Neural progenitor cell (in vitro differentiated cells): ENCODE measurements at regions not wholly inside any gene's neighbourhood (a gene's known extent, or its start where the extent isn't known, plus 50 kb on each side); places are given as distances from the start of the nearest gene placed in this dataset.

Experiments
- DNase-seq: peaks from one replicate; pipeline ENCODE4 v3.0.0-alpha.2; 2016; ENCODE audit warnings: low spot score
- H2AFZ ChIP-seq: fragments of 200-600 bp; sonication (generic); replicated peaks from 2 replicates; pipeline ENCODE4 v1.6.1; 2016; ENCODE audit warnings: antibody characterized with exemption
- H3F3A ChIP-seq: fragments of 200-600 bp; sonication (generic); 2 replicates; pipeline ENCODE4 v1.6.1; 2016; ENCODE audit warnings: antibody characterized with exemption, low read depth
- H3K27ac ChIP-seq: fragments of 200-600 bp; sonication (generic); 2 replicates; pipeline ENCODE4 v1.5.1; 2016; ENCODE audit warnings: mild to moderate bottlenecking
- H3K27me3 ChIP-seq: fragments of 200-600 bp; sonication (generic); 2 replicates; pipeline ENCODE4 v1.6.1; 2016; ENCODE audit warnings: mild to moderate bottlenecking, moderate library complexity
- H3K36me3 ChIP-seq: fragments of 200-600 bp; sonication (generic); 2 replicates; pipeline ENCODE4 v1.5.1; 2016
- H3K4me1 ChIP-seq: fragments of 200-600 bp; sonication (generic); 2 replicates; pipeline ENCODE4 v1.6.1; 2016; ENCODE audit warnings: mixed run types
- H3K4me2 ChIP-seq: fragments of 200-600 bp; sonication (generic); 2 replicates; pipeline ENCODE4 v1.6.1; 2016
- H3K4me3 ChIP-seq: fragments of 200-600 bp; sonication (generic); 2 replicates; pipeline ENCODE4 v1.5.1; 2016
- H3K79me2 ChIP-seq: fragments of 200-600 bp; sonication (generic); 2 replicates; pipeline ENCODE4 v1.6.1; 2016; ENCODE audit warnings: low read depth
- H3K9ac ChIP-seq: fragments of 200-600 bp; sonication (generic); 2 replicates; pipeline ENCODE4 v1.6.1; 2016
- H3K9me3 ChIP-seq: fragments of 200-600 bp; sonication (generic); 2 replicates; pipeline ENCODE4 v1.5.1; 2016; ENCODE audit warnings: low read depth
- H4K20me1 ChIP-seq: fragments of 200-600 bp; sonication (generic); 2 replicates; pipeline ENCODE4 v1.6.1; 2016; ENCODE audit warnings: low read depth
- H3K27ac Mint-ChIP-seq: 3 replicates; pipeline ENCODE4 v1.8.0; 2021; ENCODE audit warnings: mixed read lengths
- H3K27me3 Mint-ChIP-seq: 2 replicates; pipeline ENCODE4 v1.8.0; 2022; ENCODE audit warnings: low read depth, mild to moderate bottlenecking, inconsistent platforms, moderate library complexity, mixed read lengths; ENCODE audit not compliant: insufficient read depth
- H3K36me3 Mint-ChIP-seq: 3 replicates; pipeline ENCODE4 v1.8.0; 2021; ENCODE audit warnings: mixed read lengths
- H3K4me1 Mint-ChIP-seq: 3 replicates; pipeline ENCODE4 v1.8.0; 2021; ENCODE audit warnings: mixed read lengths
- H3K4me3 Mint-ChIP-seq: 3 replicates; pipeline ENCODE4 v1.8.0; 2021; ENCODE audit warnings: mild to moderate bottlenecking, moderate library complexity, mixed read lengths
- H3K9me3 Mint-ChIP-seq: 3 replicates; pipeline ENCODE4 v1.8.0; 2020; ENCODE audit warnings: mixed read lengths
- EZH2 ChIP-seq: fragments of 200-600 bp; sonication (generic); IDR thresholded peaks from 2 replicates; pipeline ENCODE4 v1.6.1; 2017; ENCODE audit warnings: antibody characterized with exemption, mild to moderate bottlenecking, moderate library complexity
- EZH2phosphoT487 ChIP-seq: fragments of 200-600 bp; sonication (generic); IDR thresholded peaks from 2 replicates; pipeline ENCODE4 v1.6.1; 2017; ENCODE audit warnings: antibody characterized with exemption
- TF ChIP-seq, protein P1 (sequence below): fragments of 200-600 bp; sonication (generic); IDR thresholded peaks from 2 replicates; pipeline ENCODE4 v1.5.1; 2017; ENCODE audit warnings: antibody characterized with exemption, mild to moderate bottlenecking

DNA sequence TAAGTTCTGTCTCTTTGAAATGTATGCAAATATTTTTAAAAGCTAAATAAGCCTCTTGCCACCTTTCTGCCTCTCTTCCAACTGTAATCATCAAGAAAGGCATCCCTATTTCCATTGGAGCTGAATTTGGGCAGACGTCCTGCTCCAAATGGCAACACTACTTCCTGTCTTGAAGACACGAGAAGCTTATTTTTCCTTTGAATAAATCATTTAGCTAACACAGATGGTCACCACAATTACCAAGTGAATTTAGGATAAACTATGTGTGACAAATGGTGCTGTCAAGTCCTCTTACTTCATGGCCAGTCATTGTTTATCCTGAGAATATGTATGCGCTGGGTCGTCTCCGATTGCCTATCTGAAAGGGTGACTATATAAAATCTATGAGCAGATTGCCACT is 268.0 kb downstream of the ANKRD7 start:
- H3K27ac Mint-ChIP-seq: no peak overlapping the region
- no peak overlapping the region for H3K9ac ChIP-seq
- no peak for TF ChIP-seq EZH2
- TF ChIP-seq, protein P1, sequence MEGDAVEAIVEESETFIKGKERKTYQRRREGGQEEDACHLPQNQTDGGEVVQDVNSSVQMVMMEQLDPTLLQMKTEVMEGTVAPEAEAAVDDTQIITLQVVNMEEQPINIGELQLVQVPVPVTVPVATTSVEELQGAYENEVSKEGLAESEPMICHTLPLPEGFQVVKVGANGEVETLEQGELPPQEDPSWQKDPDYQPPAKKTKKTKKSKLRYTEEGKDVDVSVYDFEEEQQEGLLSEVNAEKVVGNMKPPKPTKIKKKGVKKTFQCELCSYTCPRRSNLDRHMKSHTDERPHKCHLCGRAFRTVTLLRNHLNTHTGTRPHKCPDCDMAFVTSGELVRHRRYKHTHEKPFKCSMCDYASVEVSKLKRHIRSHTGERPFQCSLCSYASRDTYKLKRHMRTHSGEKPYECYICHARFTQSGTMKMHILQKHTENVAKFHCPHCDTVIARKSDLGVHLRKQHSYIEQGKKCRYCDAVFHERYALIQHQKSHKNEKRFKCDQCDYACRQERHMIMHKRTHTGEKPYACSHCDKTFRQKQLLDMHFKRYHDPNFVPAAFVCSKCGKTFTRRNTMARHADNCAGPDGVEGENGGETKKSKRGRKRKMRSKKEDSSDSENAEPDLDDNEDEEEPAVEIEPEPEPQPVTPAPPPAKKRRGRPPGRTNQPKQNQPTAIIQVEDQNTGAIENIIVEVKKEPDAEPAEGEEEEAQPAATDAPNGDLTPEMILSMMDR: no peak
- no peak for TF ChIP-seq EZH2phosphoT487
- no peaks in the 10 kb centered on the region for H3K79me2 ChIP-seq
- H3K4me1 Mint-ChIP-seq: no peaks in the 10 kb centered on the region
- no peak overlapping the region for H2AFZ ChIP-seq
- no peak overlapping the region for H3K4me3 Mint-ChIP-seq
- H3F3A ChIP-seq: no peaks in the 10 kb centered on the region
- H3K36me3 ChIP-seq: no peaks in the 10 kb centered on the region
- no peak overlapping the region for H3K4me2 ChIP-seq
- no peaks in the 10 kb centered on the region for H3K9me3 Mint-ChIP-seq
- no peaks in the 10 kb centered on the region for H3K27me3 ChIP-seq
- H3K9me3 ChIP-seq: no peaks in the 10 kb centered on the region
- no peaks in the 10 kb centered on the region for H3K4me1 ChIP-seq
- no peaks in the 10 kb centered on the region for H3K36me3 Mint-ChIP-seq
- no peaks in the 10 kb centered on the region for H4K20me1 ChIP-seq
- no peak overlapping the region for H3K4me3 ChIP-seq
- no peak overlapping the region for H3K27ac ChIP-seq
- no peaks in the 10 kb centered on the region for H3K27me3 Mint-ChIP-seq
- no peak for DNase-seq

DNA sequence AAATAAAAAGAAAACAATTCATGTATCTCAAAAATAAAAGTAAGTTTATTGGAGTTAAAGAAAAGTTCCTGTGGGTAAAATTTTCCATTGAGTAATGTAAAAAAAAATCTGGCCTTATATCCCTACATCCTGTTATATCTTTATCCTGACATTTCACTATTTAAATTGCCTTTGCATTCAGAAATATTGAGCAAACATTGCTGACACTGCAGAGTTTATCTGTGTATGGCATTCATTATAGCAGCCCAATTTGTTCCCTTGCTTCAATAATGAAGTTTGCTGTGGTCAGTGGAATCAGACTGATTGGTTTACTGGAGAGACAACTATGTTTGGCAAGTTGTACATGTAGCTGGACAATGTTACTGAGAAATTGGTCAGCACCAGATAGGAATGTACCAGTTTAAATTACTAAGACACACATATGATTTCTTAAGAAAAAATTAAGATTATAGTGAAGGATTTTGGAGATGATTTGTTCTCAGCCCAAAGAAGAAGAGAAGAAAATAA is 271.7 kb downstream of the ANKRD7 start:
- H3K27ac Mint-ChIP-seq: no peak overlapping the region
- Histone ChIP-seq H2AFZ (no peak overlapping the region), H3F3A (no peaks in the 10 kb centered on the region), H3K9ac (no peak overlapping the region), H3K9me3 (no peaks in the 10 kb centered on the region), H3K4me2 (no peak overlapping the region), H4K20me1 (no peaks in the 10 kb centered on the region), H3K4me1 (no peaks in the 10 kb centered on the region), H3K4me3 (no peak overlapping the region), H3K27me3 (no peaks in the 10 kb centered on the region), H3K79me2 (no peaks in the 10 kb centered on the region), H3K36me3 (no peaks in the 10 kb centered on the region), H3K27ac (no peak overlapping the region)
- no peaks in the 10 kb centered on the region for H3K4me1 Mint-ChIP-seq
- DNase-seq: no peak
- no peaks in the 10 kb centered on the region for H3K36me3 Mint-ChIP-seq
- no peaks in the 10 kb centered on the region for H3K9me3 Mint-ChIP-seq
- no peak overlapping the region for H3K4me3 Mint-ChIP-seq
- no peaks in the 10 kb centered on the region for H3K27me3 Mint-ChIP-seq
- TF ChIP-seq EZH2phosphoT487: no peak
- TF ChIP-seq, protein P1: no peak
- no peak for TF ChIP-seq EZH2

DNA sequence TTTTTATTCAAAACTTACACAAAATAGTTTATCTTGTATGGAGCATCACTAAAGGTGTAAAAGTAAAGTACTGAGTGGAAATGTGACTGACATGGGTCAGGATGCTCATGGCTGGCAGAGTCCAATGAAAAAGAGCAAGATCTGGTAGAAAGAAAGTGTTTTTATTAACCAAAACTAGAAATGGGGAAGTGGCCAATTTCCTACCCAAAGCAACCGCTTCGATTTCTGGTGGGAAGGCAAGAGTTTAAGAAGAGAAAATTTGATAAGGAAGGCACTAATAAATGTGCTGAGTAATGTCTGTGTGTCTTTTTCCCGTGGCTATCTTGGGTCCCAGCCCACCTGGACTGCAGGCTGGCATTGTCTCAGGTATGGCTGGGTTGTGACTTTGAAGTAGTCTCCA is 277.7 kb downstream of the ANKRD7 start:
- Histone ChIP-seq H2AFZ (no peak overlapping the region), H3K4me1 (no peaks in the 10 kb centered on the region), H3K4me2 (no peak overlapping the region), H3K9me3 (no peaks in the 10 kb centered on the region), H3K27ac (no peak overlapping the region), H3F3A (no peaks in the 10 kb centered on the region), H4K20me1 (no peaks in the 10 kb centered on the region), H3K27me3 (no peaks in the 10 kb centered on the region), H3K9ac (no peak overlapping the region), H3K36me3 (no peaks in the 10 kb centered on the region), H3K4me3 (no peak overlapping the region), H3K79me2 (no peaks in the 10 kb centered on the region)
- Mint-ChIP-seq H3K27me3 (no peaks in the 10 kb centered on the region), H3K27ac (no peak overlapping the region), H3K9me3 (no peaks in the 10 kb centered on the region), H3K4me1 (no peaks in the 10 kb centered on the region), H3K4me3 (no peak overlapping the region), H3K36me3 (no peaks in the 10 kb centered on the region)
- no peak for TF ChIP-seq EZH2
- TF ChIP-seq, protein P1: no peak
- no peak for TF ChIP-seq EZH2phosphoT487
- DNase-seq: no peak
